HG02981 (cell line): ENCODE measurements at regions not wholly inside any gene's neighbourhood (a gene's known extent, or its start where the extent isn't known, plus 50 kb on each side); places are given as distances from the start of the nearest gene placed in this dataset.
A peak's percentile ranks its signal among the peaks of the same experiment; 100 is the strongest.

Experiments
- ATAC-seq: cut with Tn5 transposase; IDR thresholded peaks from one replicate; pipeline ENCODE4 v1.9.1; 2021; ENCODE audit warnings: mild to moderate bottlenecking, moderate library complexity; ENCODE audit not compliant: unreplicated experiment

- ATAC-seq, result no peak
Measured at GRCh38 chr4:156503119-156503518, 468.5 kb downstream of the PDGFC start.

DNA sequence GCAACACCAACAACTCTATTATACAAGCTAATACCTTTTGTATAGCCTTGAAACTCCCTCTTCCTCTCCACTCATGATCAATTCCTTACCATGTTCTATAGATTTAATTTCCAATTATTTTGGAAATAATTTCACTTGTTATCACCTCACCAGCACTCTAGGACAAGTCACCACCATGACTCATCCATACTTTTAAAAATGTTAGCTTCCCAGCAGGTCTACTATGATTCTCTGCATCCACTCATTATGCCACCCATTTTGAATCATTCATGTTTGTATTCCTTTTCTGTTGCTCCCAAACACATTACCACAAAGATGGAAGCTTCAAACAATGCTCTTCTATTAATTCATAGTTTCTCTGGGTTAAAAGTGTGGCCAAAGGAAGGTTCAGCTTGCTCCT, 469.6 kb downstream of the PDGFC start:
- no peak for ATAC-seq

- no peak for ATAC-seq
Measured at GRCh38 chr4:156499684-156500083, 471.9 kb downstream of the PDGFC start.

GRCh38 chr4:156497486-156497885, 474.1 kb downstream of the PDGFC start:
- no peak for ATAC-seq

GRCh38 chr4:156496797-156497196, 474.8 kb downstream of the PDGFC start:
- ATAC-seq, result no peak

GRCh38 chr4:156495836-156496235, 475.8 kb downstream of the PDGFC start:
- no peak for ATAC-seq

DNA sequence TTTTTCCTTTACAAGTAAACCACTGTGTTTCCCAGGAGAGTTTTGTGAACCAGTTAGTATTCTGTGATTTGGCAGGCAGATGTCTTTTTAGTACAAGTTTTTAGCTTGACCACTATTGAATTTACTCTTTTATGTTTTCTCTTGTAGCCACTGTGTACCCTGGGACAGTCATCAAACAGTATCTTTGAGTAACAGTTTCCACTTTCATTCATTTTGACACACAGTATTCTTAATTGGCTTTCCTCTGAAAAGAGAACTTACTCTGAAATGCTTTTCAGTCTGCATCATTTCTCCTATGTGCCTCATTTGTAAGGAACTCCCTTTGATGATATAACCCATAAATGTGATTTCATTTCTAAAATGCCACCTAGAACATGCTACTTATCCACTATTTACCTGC, 476.5 kb downstream of the PDGFC start:
- no peak for ATAC-seq

DNA sequence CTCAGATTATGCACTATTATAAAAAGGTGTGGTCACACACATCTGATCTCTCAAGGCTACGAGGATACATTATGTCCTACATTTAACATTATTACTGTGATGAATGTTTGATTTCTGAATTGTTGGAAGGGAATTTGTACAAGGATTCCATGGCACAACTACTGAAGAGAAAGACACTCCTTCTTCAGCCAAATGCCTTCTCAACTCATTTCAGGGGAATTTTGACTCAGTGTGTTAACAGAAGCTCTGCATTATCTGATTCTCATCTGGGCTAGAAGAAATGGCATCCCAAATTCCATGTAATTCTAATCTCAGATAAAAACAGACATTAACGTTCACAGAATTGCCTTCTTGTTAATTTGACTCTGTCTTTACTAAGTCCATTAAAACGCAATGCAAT, 477.7 kb downstream of the PDGFC start:
- ATAC-seq, result no peak

- no peak for ATAC-seq
Measured at GRCh38 chr4:156487107-156487506, 484.5 kb downstream of the PDGFC start.

- no peak for ATAC-seq
Measured at GRCh38 chr4:156481845-156482244, 489.8 kb downstream of the PDGFC start.

GRCh38 chr4:156477636-156478035, 494.0 kb downstream of the PDGFC start:
- ATAC-seq, result no peak

- no peak for ATAC-seq
Measured at GRCh38 chr4:156476359-156476758, 495.2 kb downstream of the PDGFC start.

- ATAC-seq, result no peak
Measured at GRCh38 chr4:156475322-156475721, 496.3 kb downstream of the PDGFC start.

DNA sequence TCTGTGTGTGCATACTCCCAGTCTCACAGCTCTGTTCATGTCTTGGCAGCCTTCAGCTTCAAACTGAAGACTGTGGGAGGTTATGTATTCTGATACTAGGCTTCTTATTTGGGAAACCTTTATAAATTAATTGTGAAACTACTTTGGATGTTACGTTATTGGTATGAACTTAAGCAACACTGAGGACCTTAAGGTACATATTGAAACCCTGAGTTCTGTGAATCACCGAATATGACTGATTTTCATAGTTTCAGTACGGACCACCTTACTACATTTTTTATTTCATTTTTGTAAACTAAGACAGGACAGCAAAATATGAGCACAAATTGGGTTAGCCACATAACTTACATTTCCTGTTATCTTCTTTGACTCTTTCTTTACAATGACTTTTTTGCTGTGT, 498.4 kb downstream of the PDGFC start:
- peak; percentile 51 for ATAC-seq

DNA sequence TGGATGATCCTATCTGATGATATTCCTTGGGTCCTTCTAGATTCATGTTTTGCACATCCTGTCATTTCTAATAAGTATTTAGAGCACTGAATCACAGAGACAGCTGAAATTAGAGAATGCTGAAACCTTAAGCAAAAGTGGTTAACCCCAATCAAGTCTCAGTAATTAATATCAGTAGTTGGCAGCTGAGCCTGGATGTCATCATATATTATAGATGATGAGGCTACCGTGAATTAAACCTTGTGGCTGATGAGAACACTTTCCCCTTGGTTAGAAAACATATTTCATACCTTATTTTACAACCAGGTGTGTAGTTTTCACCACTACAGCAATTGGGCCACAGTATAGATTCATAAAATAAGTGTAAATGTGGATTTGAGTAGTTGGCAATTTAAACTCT, 499.0 kb downstream of the PDGFC start:
- ATAC-seq, result no peak

DNA sequence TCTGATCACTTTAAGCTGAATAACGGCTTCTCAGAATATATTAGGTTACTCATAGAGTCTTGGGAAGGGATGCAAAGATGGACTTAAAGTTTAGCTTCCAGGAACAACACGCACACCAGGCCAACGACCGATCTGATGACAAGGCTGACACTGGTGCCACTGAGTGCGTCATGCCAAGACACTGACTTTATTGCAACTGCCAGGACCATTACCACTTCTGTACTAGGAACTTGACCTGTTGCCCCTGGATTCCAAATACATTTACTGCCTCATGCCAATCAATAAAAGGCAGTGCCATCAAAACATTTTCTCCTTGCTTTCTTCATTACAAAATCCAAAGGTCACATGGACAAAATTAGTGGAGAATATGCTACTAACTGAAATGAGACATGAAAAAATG, 505.9 kb upstream of the CTSO start:
- no peak for ATAC-seq

DNA sequence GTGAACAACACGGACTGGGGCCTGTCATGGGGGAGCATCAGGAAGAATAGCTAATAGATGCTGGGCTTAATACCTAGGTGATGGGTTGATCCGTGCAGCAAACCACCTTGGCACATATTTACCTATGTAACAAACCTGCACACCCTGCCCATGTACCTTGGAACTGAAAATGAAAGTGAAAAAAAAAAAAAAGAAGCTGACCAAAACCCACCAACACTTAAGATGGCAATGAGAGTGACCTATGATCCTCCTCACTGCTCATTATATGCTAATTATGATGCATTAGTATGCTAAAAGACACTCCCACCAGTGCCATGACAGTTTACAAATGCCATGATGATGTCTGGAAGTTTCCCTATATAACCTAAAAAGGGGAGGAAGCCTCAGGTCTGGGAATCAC, 503.2 kb upstream of the CTSO start:
- no peak for ATAC-seq

DNA sequence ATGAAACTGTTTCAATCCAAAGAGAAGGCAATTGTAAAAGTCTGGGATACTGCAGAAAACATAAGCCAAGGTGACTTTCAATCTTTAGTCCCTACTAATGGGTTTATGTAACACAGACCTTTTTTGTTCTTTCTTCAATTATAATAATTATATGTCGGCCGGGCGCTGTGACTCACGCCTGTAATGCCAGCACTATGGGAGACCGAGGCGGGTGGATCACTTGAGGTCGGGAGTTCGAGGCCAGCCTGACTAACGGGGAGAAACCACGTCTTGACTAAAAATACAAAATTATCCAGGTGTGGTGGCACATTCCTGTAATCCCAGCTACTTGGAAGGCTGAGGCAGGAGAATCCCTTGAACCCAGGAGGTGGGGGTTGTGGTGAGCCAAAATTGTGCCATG, 489.8 kb upstream of the CTSO start:
- ATAC-seq, result no peak

- no peak for ATAC-seq
Measured at GRCh38 chr4:156442912-156443311, 489.2 kb upstream of the CTSO start.

GRCh38 chr4:156439576-156440200, 486.0 kb upstream of the CTSO start:
- ATAC-seq, result no peak

GRCh38 chr4:156437666-156438065, 484.0 kb upstream of the CTSO start:
- ATAC-seq, result no peak

GRCh38 chr4:156422576-156422975, 468.9 kb upstream of the CTSO start:
- ATAC-seq, result no peak

DNA sequence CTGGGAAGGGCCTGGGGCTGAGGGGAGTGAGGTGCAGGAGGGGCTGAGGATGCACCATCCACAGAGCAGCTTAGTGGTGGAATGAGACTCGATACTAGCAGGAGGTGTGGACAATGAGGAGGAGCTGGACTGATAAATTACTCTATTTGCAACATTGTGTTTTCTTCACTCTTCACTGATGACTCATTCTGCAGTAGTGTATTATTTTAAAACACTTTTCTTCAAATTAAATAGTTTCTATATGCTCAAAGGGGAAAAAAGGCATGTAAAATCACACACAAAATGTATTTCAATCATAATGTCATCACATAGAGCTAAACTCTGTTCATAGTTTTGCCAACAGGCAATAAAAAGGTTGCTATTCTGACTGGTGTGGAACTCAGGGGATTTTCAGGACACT, 467.0 kb upstream of the CTSO start:
- no peak for ATAC-seq
